ENCODE measurements at regions not wholly inside any gene's neighbourhood (a gene's known extent, or its start where the extent isn't known, plus 50 kb on each side); places are given as distances from the start of the nearest gene placed in this dataset.

- DNase-seq (no peak), ATAC-seq (no peak)
These were observed 332.0 kb downstream of the RPS24 start for GRCh38 chr10:78365694-78366093.

GRCh38 chr10:78366663-78367411 lies 333.2 kb downstream of the RPS24 start:
- no peak for ATAC-seq
- no peak for DNase-seq

- ATAC-seq (no peak), DNase-seq (no peak)
These were observed 334.1 kb downstream of the RPS24 start for GRCh38 chr10:78367751-78368150.

GRCh38 chr10:78371136-78371535 lies 337.5 kb downstream of the RPS24 start:
- ATAC-seq (no peak), DNase-seq (no peak)

- ATAC-seq = no peak
- no peak for DNase-seq
These were observed 339.1 kb downstream of the RPS24 start for GRCh38 chr10:78372806-78373205.

- DNase-seq = no peak
- ATAC-seq = no peak
These were observed 340.8 kb downstream of the RPS24 start for GRCh38 chr10:78374331-78375028.

GRCh38 chr10:78375854-78376785 lies 342.5 kb downstream of the RPS24 start:
- ATAC-seq = no peak
- DNase-seq = no peak

- no peak for ATAC-seq
- no peak for DNase-seq
These were observed 343.7 kb downstream of the RPS24 start for GRCh38 chr10:78377356-78377755.

- DNase-seq (no peak), ATAC-seq (no peak)
These were observed 344.5 kb downstream of the RPS24 start for GRCh38 chr10:78378192-78378591.

- DNase-seq (no peak), ATAC-seq (no peak)
These were observed 347.4 kb downstream of the RPS24 start for GRCh38 chr10:78381107-78381506.

- no peak for DNase-seq
- no peak for ATAC-seq
These were observed 348.4 kb downstream of the RPS24 start for GRCh38 chr10:78382047-78382446.

GRCh38 chr10:78382772-78383171 lies 349.1 kb downstream of the RPS24 start:
- DNase-seq (no peak), ATAC-seq (no peak)

- no peak for ATAC-seq
These were observed 349.9 kb downstream of the RPS24 start for GRCh38 chr10:78383378-78384048.

GRCh38 chr10:78384049-78384431 lies 350.4 kb downstream of the RPS24 start:
- DNase-seq (no peak), ATAC-seq (no peak)

More at GRCh38 chr10:78383378-78384048, 349.9 kb downstream of the RPS24 start:
- DNase-seq = no peak

GRCh38 chr10:78385599-78385998 lies 351.9 kb downstream of the RPS24 start:
- no peak for DNase-seq
- no peak for ATAC-seq

- ATAC-seq = no peak
- DNase-seq = no peak
These were observed 352.8 kb downstream of the RPS24 start for GRCh38 chr10:78386509-78386908.

GRCh38 chr10:78388331-78389050 lies 354.8 kb downstream of the RPS24 start:
- DNase-seq (no peak), ATAC-seq (no peak)

GRCh38 chr10:78389419-78389818 lies 355.8 kb downstream of the RPS24 start:
- DNase-seq (no peak), ATAC-seq (no peak)

- ATAC-seq (no peak), DNase-seq (no peak)
These were observed 356.4 kb downstream of the RPS24 start for GRCh38 chr10:78390051-78390450.

- DNase-seq = no peak
- no peak for ATAC-seq
These were observed 357.2 kb downstream of the RPS24 start for GRCh38 chr10:78390817-78391216.

- ATAC-seq (no peak), DNase-seq (no peak)
These were observed 357.9 kb downstream of the RPS24 start for GRCh38 chr10:78391585-78391984.
